ENCODE measurements at regions not wholly inside any gene's neighbourhood (a gene's known extent, or its start where the extent isn't known, plus 50 kb on each side); places are given as distances from the start of the nearest gene placed in this dataset.

DNA sequence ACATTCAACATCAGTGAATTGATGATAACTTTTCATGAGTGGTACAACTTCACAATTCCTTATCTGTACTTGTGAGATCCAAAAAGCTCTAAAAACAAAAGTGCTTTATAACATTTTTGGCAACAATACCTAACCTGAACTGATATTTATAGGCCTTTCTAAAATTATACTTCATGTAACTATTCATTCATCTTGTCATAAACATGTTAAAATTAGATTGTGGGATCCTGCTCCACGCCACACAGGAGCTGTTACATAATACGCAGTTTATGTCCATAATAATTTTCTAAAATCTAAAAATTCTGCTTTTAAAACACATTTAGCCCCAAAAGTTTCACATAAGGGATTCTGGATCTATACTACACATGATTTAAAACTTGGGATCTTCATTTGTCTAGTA is 908.5 kb upstream of the CHAC2 start:
- DNase-seq: no peak
- no peak for ATAC-seq

DNA sequence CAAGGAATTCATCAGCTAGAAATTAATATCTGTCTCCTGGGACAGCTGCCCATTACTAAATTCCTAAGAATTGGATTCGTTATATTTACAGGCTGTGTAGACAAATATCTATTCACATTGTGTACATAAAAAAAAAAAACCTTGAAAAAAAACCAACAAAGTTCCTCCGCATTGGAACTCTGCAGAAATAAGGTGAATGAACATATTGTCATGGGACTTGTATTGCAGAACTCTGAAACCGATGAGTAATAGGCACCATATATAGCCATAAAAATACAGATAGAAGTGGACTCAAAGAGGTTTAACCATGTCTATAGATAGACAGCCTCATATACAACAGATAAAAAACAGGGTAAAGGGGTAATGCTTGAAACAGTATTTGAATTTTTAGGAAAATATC is 909.9 kb upstream of the CHAC2 start:
- no peak for TF ChIP-seq CTCF (IDR thresholded peaks at IDR 0.05 in 4 of 5, conservative IDR thresholded peaks at IDR 0.05 in 1 of 5)
- no peak for TF ChIP-seq POLR2A (IDR thresholded peaks at IDR 0.05)
- no peak overlapping the region for H3K4me3 ChIP-seq
- intact Hi-C loops (cut with DNase I; ENCODE audit: low total_unique reads) (no loop called here), in situ Hi-C loops (cut with MboI; ENCODE audit: low sequenced_read_pairs in 4 of 4) (no loop called here)
- H3K27me3 ChIP-seq: no peaks in the 10 kb centered on the region
- no peak for ATAC-seq
- no peak for DNase-seq
- peaks cover 0 to 9% of the 10 kb centered on the region in 2 donors for H3K4me1 ChIP-seq
- no peaks in the 10 kb centered on the region for H3K36me3 ChIP-seq
- H3K27ac ChIP-seq: no peak overlapping the region
- H3K9me3 ChIP-seq: peaks cover 0 to 2% (median 0%) of the 10 kb centered on the region in 3 donors

More for the DNA sequence above, 908.5 kb upstream of the CHAC2 start:
- H3K4me1 ChIP-seq: peaks cover 0 to 9% of the 10 kb centered on the region in 2 donors
- intact Hi-C loops (cut with DNase I; ENCODE audit: low total_unique reads): no loop called here
- H3K4me3 ChIP-seq: no peak overlapping the region
- in situ Hi-C loops (cut with MboI; ENCODE audit: low sequenced_read_pairs in 4 of 4): no loop called here
- H3K9me3 ChIP-seq: peaks cover 0 to 2% (median 0%) of the 10 kb centered on the region in 3 donors
- H3K36me3 ChIP-seq: no peaks in the 10 kb centered on the region
- no peaks in the 10 kb centered on the region for H3K27me3 ChIP-seq
- H3K27ac ChIP-seq: no peak overlapping the region
- TF ChIP-seq POLR2A (IDR thresholded peaks at IDR 0.05) (no peak), CTCF (IDR thresholded peaks at IDR 0.05 in 4 of 5, conservative IDR thresholded peaks at IDR 0.05 in 1 of 5) (no peak)

GRCh38 chr2:52852006-52852405 is 915.6 kb upstream of the CHAC2 start:
- H3K4me3 ChIP-seq: no peak overlapping the region
- DNase-seq (no peak), ATAC-seq (no peak)
- no peak for TF ChIP-seq POLR2A (IDR thresholded peaks at IDR 0.05)
- no peak for TF ChIP-seq CTCF (IDR thresholded peaks at IDR 0.05 in 4 of 5, conservative IDR thresholded peaks at IDR 0.05 in 1 of 5)
- H3K27ac ChIP-seq: no peak overlapping the region
- no peaks in the 10 kb centered on the region for H3K27me3 ChIP-seq
- no peaks in the 10 kb centered on the region for H3K36me3 ChIP-seq
- no peaks in the 10 kb centered on the region for H3K4me1 ChIP-seq
- peaks cover 0 to 2% (median 0%) of the 10 kb centered on the region in 3 donors for H3K9me3 ChIP-seq
- in situ Hi-C loops (cut with MboI; ENCODE audit: low sequenced_read_pairs in 4 of 4) (no loop called here), intact Hi-C loops (cut with DNase I; ENCODE audit: low total_unique reads) (no loop called here)

GRCh38 chr2:52844701-52845423 is 922.7 kb upstream of the CHAC2 start:
- no peaks in the 10 kb centered on the region for H3K27me3 ChIP-seq
- H3K4me3 ChIP-seq: no peak overlapping the region
- intact Hi-C loops (cut with DNase I; ENCODE audit: low total_unique reads): no loop called here
- TF ChIP-seq CTCF (IDR thresholded peaks at IDR 0.05 in 4 of 5, conservative IDR thresholded peaks at IDR 0.05 in 1 of 5): no peak
- H3K9me3 ChIP-seq: no peaks in the 10 kb centered on the region
- no peaks in the 10 kb centered on the region for H3K36me3 ChIP-seq
- ATAC-seq (no peak), DNase-seq (no peak)
- H3K4me1 ChIP-seq: no peaks in the 10 kb centered on the region
- no peak overlapping the region for H3K27ac ChIP-seq
- in situ Hi-C loops (cut with MboI; ENCODE audit: low sequenced_read_pairs in 4 of 4): no loop called here

GRCh38 chr2:52835909-52836308 is 931.7 kb upstream of the CHAC2 start:
- ATAC-seq (no peak), DNase-seq (no peak)
- Histone ChIP-seq H3K36me3 (no peaks in the 10 kb centered on the region), H3K27me3 (no peaks in the 10 kb centered on the region), H3K9me3 (no peaks in the 10 kb centered on the region), H3K4me1 (no peaks in the 10 kb centered on the region), H3K4me3 (no peak overlapping the region), H3K27ac (no peak overlapping the region)
- intact Hi-C loops (cut with DNase I; ENCODE audit: low total_unique reads): no loop called here
- in situ Hi-C loops (cut with MboI; ENCODE audit: low sequenced_read_pairs in 4 of 4): no loop called here
- no peak for TF ChIP-seq CTCF (IDR thresholded peaks at IDR 0.05 in 4 of 5, conservative IDR thresholded peaks at IDR 0.05 in 1 of 5)
- no peak for TF ChIP-seq POLR2A (IDR thresholded peaks at IDR 0.05)

Measured in gastrocnemius medialis (tissue), 4 donors.